Neuron (in vitro differentiated cells): ENCODE measurements at regions not wholly inside any gene's neighbourhood (a gene's known extent, or its start where the extent isn't known, plus 50 kb on each side); places are given as distances from the start of the nearest gene placed in this dataset.
"Not testable (repeated sequence)": the region's sequence is repeated elsewhere in the genome, so short reads cannot be mapped to it uniquely, and the experiment has no call there.

ENCODE experiments used
- H2AFZ ChIP-seq: one replicate; pipeline ENCODE4 v1.6.1; 2013; ENCODE audit warnings: low read depth, mild to moderate bottlenecking, inconsistent platforms, low read length, moderate library complexity
- H3K27me3 ChIP-seq: one replicate; pipeline ENCODE4 v1.6.1; 2013; ENCODE audit warnings: low read length; ENCODE audit not compliant: insufficient read depth
- H3K36me3 ChIP-seq: one replicate; pipeline ENCODE4 v1.6.1; 2013; ENCODE audit warnings: low read length; ENCODE audit not compliant: insufficient read depth
- H3K4me1 ChIP-seq: one replicate; pipeline ENCODE4 v1.6.1; 2013; ENCODE audit warnings: low read length; ENCODE audit not compliant: insufficient read depth
- H3K4me3 ChIP-seq: 2 replicates; pipeline ENCODE4 v1.5.1; 2013; ENCODE audit warnings: mild to moderate bottlenecking, low read length, moderate library complexity
- H3K9me3 ChIP-seq: one replicate; pipeline ENCODE4 v1.6.1; 2013; ENCODE audit warnings: low read length

- H3K4me3 ChIP-seq: no peak overlapping the region
- no peaks in the 10 kb centered on the region for H3K27me3 ChIP-seq
- peaks cover 4% of the 10 kb centered on the region for H3K4me1 ChIP-seq
- H3K36me3 ChIP-seq: no peaks in the 10 kb centered on the region
- H2AFZ ChIP-seq: no peak overlapping the region
- no peaks in the 10 kb centered on the region for H3K9me3 ChIP-seq
Measured at GRCh38 chr1:234896477-234897389, 231.9 kb downstream of the TOMM20 start.

- H3K4me1 ChIP-seq: no peaks in the 10 kb centered on the region
Measured at GRCh38 chr1:234893725-234894630, 234.7 kb downstream of the TOMM20 start.

GRCh38 chr1:234893359-234893724 lies 235.3 kb downstream of the TOMM20 start:
- no peaks in the 10 kb centered on the region for H3K9me3 ChIP-seq
- H3K27me3 ChIP-seq: no peaks in the 10 kb centered on the region
- no peak overlapping the region for H3K4me3 ChIP-seq
- H3K4me1 ChIP-seq: no peaks in the 10 kb centered on the region
- H3K36me3 ChIP-seq: no peaks in the 10 kb centered on the region
- no peak overlapping the region for H2AFZ ChIP-seq

More at GRCh38 chr1:234893725-234894630, 234.7 kb downstream of the TOMM20 start:
- Histone ChIP-seq H3K4me3 (no peak overlapping the region), H3K9me3 (no peaks in the 10 kb centered on the region), H3K27me3 (no peaks in the 10 kb centered on the region), H3K36me3 (no peaks in the 10 kb centered on the region), H2AFZ (no peak overlapping the region)

GRCh38 chr1:234892642-234893041 lies 236.0 kb downstream of the TOMM20 start:
- Histone ChIP-seq H3K9me3 (no peaks in the 10 kb centered on the region), H3K36me3 (no peaks in the 10 kb centered on the region), H3K4me3 (no peak overlapping the region), H2AFZ (no peak overlapping the region), H3K4me1 (no peaks in the 10 kb centered on the region), H3K27me3 (no peaks in the 10 kb centered on the region)

GRCh38 chr1:234891427-234891826 lies 237.2 kb downstream of the TOMM20 start:
- no peaks in the 10 kb centered on the region for H3K4me1 ChIP-seq
- no peaks in the 10 kb centered on the region for H3K9me3 ChIP-seq
- H3K36me3 ChIP-seq: no peaks in the 10 kb centered on the region
- H3K27me3 ChIP-seq: no peaks in the 10 kb centered on the region
- H2AFZ ChIP-seq: no peak overlapping the region
- H3K4me3 ChIP-seq: no peak overlapping the region

GRCh38 chr1:234889643-234890042 lies 239.0 kb downstream of the TOMM20 start:
- H3K4me3 ChIP-seq: no peak overlapping the region
- no peaks in the 10 kb centered on the region for H3K4me1 ChIP-seq
- no peaks in the 10 kb centered on the region for H3K9me3 ChIP-seq
- H3K27me3 ChIP-seq: no peaks in the 10 kb centered on the region
- no peaks in the 10 kb centered on the region for H3K36me3 ChIP-seq
- no peak overlapping the region for H2AFZ ChIP-seq

- not testable (repeated sequence) for H2AFZ ChIP-seq, H3K4me3 ChIP-seq, H3K27me3 ChIP-seq, H3K4me1 ChIP-seq, H3K9me3 ChIP-seq, H3K36me3 ChIP-seq
Measured at GRCh38 chr1:234888247-234888646, 240.4 kb downstream of the TOMM20 start.

GRCh38 chr1:234887016-234887900 lies 241.4 kb downstream of the TOMM20 start:
- Histone ChIP-seq H3K4me3 (no peak overlapping the region), H3K36me3 (no peaks in the 10 kb centered on the region), H2AFZ (no peak overlapping the region), H3K9me3 (no peaks in the 10 kb centered on the region), H3K27me3 (no peaks in the 10 kb centered on the region), H3K4me1 (no peaks in the 10 kb centered on the region)

- H3K36me3 ChIP-seq: no peaks in the 10 kb centered on the region
- no peak overlapping the region for H3K4me3 ChIP-seq
- H3K27me3 ChIP-seq: no peaks in the 10 kb centered on the region
- no peak overlapping the region for H2AFZ ChIP-seq
- no peaks in the 10 kb centered on the region for H3K9me3 ChIP-seq
- no peaks in the 10 kb centered on the region for H3K4me1 ChIP-seq
Measured at GRCh38 chr1:234886081-234886984, 242.3 kb downstream of the TOMM20 start.

GRCh38 chr1:234885601-234886000 lies 243.0 kb downstream of the TOMM20 start:
- H3K4me3 ChIP-seq: no peak overlapping the region
- H3K27me3 ChIP-seq: no peaks in the 10 kb centered on the region
- no peak overlapping the region for H2AFZ ChIP-seq
- no peaks in the 10 kb centered on the region for H3K9me3 ChIP-seq
- H3K4me1 ChIP-seq: no peaks in the 10 kb centered on the region
- H3K36me3 ChIP-seq: no peaks in the 10 kb centered on the region

- H3K9me3 ChIP-seq: no peaks in the 10 kb centered on the region
- no peaks in the 10 kb centered on the region for H3K4me1 ChIP-seq
- no peak overlapping the region for H2AFZ ChIP-seq
- no peaks in the 10 kb centered on the region for H3K27me3 ChIP-seq
- no peak overlapping the region for H3K4me3 ChIP-seq
- no peaks in the 10 kb centered on the region for H3K36me3 ChIP-seq
Measured at GRCh38 chr1:234884701-234885100, 243.9 kb downstream of the TOMM20 start.

GRCh38 chr1:234884006-234884405 lies 244.6 kb downstream of the TOMM20 start:
- Histone ChIP-seq H3K36me3 (no peaks in the 10 kb centered on the region), H3K4me1 (no peaks in the 10 kb centered on the region), H3K9me3 (no peaks in the 10 kb centered on the region), H3K4me3 (no peak overlapping the region), H3K27me3 (no peaks in the 10 kb centered on the region), H2AFZ (no peak overlapping the region)
